Right atrium auricular region (tissue), 2 donors: ENCODE measurements at regions not wholly inside any gene's neighbourhood (a gene's known extent, or its start where the extent isn't known, plus 50 kb on each side); places are given as distances from the start of the nearest gene placed in this dataset.
"Not testable (repeated sequence)": the region's sequence is repeated elsewhere in the genome, so short reads cannot be mapped to it uniquely, and the experiment has no call there.

ENCODE experiments used
- DNase-seq: peaks from one replicate; pipeline ENCODE4 v3.0.0-alpha.2; 2019; ENCODE audit warnings: low spot score
- H3K27ac ChIP-seq, 2 donors: fragments of 200-600 bp; sonication (generic); 1 replicate in 1 of 2; 2 replicates in 1 of 2; pipeline ENCODE4 v1.5.1; 2016 to 2019
- H3K27me3 ChIP-seq, 2 donors: fragments of 200-600 bp; sonication (generic); one replicate each; pipeline versions ENCODE4 v1.5.1 to v1.6.0; 2017 to 2019
- H3K36me3 ChIP-seq: fragments of 200-600 bp; sonication (generic); one replicate; pipeline ENCODE4 v1.5.1; 2016
- H3K4me1 ChIP-seq, 2 donors: fragments of 200-600 bp; sonication (generic); one replicate each; pipeline versions ENCODE4 v1.5.1 to v1.6.0; 2017 to 2019
- H3K4me3 ChIP-seq, 2 donors: fragments of 200-600 bp; sonication (generic); 1 replicate in 1 of 2; 2 replicates in 1 of 2; pipeline ENCODE4 v1.5.1; 2017 to 2019; ENCODE audit warnings: mild to moderate bottlenecking in 1 of 2, moderate library complexity in 1 of 2
- H3K9me3 ChIP-seq, 2 donors: fragments of 200-600 bp; sonication (generic); one replicate each; pipeline ENCODE4 v1.5.1; 2019
- CTCF ChIP-seq, 2 donors: fragments of 200-600 bp; sonication (generic); IDR thresholded peaks; one replicate each; pipeline ENCODE4 v1.5.1; 2019; ENCODE audit warnings: antibody characterized with exemption in 2 of 2

- no peak for TF ChIP-seq CTCF (IDR thresholded peaks at IDR 0.05)
Observed at GRCh38 chr6:84867521-84867920, 103.1 kb upstream of the TBX18 start.

GRCh38 chr6:84866715-84867114, 102.3 kb upstream of the TBX18 start:
- no peak for DNase-seq
- Histone ChIP-seq H3K27me3 (no peaks in the 10 kb centered on the region), H3K27ac (no peak overlapping the region), H3K4me1 (no peaks in the 10 kb centered on the region), H3K4me3 (no peak overlapping the region), H3K9me3 (no peaks in the 10 kb centered on the region), H3K36me3 (no peaks in the 10 kb centered on the region)
- TF ChIP-seq CTCF (IDR thresholded peaks at IDR 0.05) = no peak

More at GRCh38 chr6:84867521-84867920, 103.1 kb upstream of the TBX18 start:
- Histone ChIP-seq H3K9me3 (no peaks in the 10 kb centered on the region), H3K4me3 (no peak overlapping the region), H3K27ac (no peak overlapping the region), H3K4me1 (no peaks in the 10 kb centered on the region), H3K36me3 (no peaks in the 10 kb centered on the region), H3K27me3 (no peaks in the 10 kb centered on the region)
- DNase-seq = no peak

- not testable (repeated sequence) for H3K4me3 ChIP-seq, H3K36me3 ChIP-seq, DNase-seq, H3K4me1 ChIP-seq, H3K9me3 ChIP-seq, H3K27ac ChIP-seq, H3K27me3 ChIP-seq
Observed at GRCh38 chr6:84865372-84865771, 101.0 kb upstream of the TBX18 start.

GRCh38 chr6:84862843-84863242, 98.4 kb upstream of the TBX18 start:
- Histone ChIP-seq H3K27ac (no peak overlapping the region), H3K4me3 (no peak overlapping the region), H3K36me3 (no peaks in the 10 kb centered on the region), H3K27me3 (no peaks in the 10 kb centered on the region), H3K4me1 (no peaks in the 10 kb centered on the region), H3K9me3 (no peaks in the 10 kb centered on the region)
- DNase-seq = no peak
- no peak for TF ChIP-seq CTCF (IDR thresholded peaks at IDR 0.05)

- H3K9me3 ChIP-seq = no peaks in the 10 kb centered on the region
- no peaks in the 10 kb centered on the region for H3K4me1 ChIP-seq
- no peaks in the 10 kb centered on the region for H3K27me3 ChIP-seq
- TF ChIP-seq CTCF (IDR thresholded peaks at IDR 0.05) = no peak
- no peak overlapping the region for H3K27ac ChIP-seq
- no peak overlapping the region for H3K4me3 ChIP-seq
- no peaks in the 10 kb centered on the region for H3K36me3 ChIP-seq
- DNase-seq = no peak
Observed at GRCh38 chr6:84860920-84861319, 96.5 kb upstream of the TBX18 start.

- no peak for TF ChIP-seq CTCF (IDR thresholded peaks at IDR 0.05)
- Histone ChIP-seq H3K9me3 (no peaks in the 10 kb centered on the region), H3K4me3 (no peak overlapping the region), H3K27ac (no peak overlapping the region), H3K27me3 (no peaks in the 10 kb centered on the region), H3K4me1 (no peaks in the 10 kb centered on the region), H3K36me3 (no peaks in the 10 kb centered on the region)
- no peak for DNase-seq
Observed at GRCh38 chr6:84860509-84860908, 96.1 kb upstream of the TBX18 start.
